Activated CD4-positive, alpha-beta T cell treated with anti-CD3 and anti-CD28 coated beads, Interleukin-2, Interleukin-4, amounts not matched to agents 100 ng/mL and 50 ng/mL, durations not matched to agents 16 hours and 8 hours (primary cell): ENCODE measurements at regions not wholly inside any gene's neighbourhood (a gene's known extent, or its start where the extent isn't known, plus 50 kb on each side); places are given as distances from the start of the nearest gene placed in this dataset.

Source experiments
- DNase-seq: peaks from one replicate; pipeline ENCODE4 v3.0.0-alpha.2; 2020; ENCODE audit warnings: low spot score

- no peak for DNase-seq
Observed at GRCh38 chr11:92919048-92919447, 50.4 kb upstream of the MTNR1B start.
